Dermis blood vessel endothelial cell (primary cell): ENCODE measurements at regions not wholly inside any gene's neighbourhood (a gene's known extent, or its start where the extent isn't known, plus 50 kb on each side); places are given as distances from the start of the nearest gene placed in this dataset.

Source experiments
- DNase-seq: peaks from one replicate; pipeline ENCODE4 v3.0.0; 2010

- DNase-seq: peak; percentile 24
These were observed 54.6 kb downstream of the ARL4A start for GRCh38 chr7:12741951-12742575.

- DNase-seq: peak; percentile 42
These were observed 58.8 kb downstream of the ARL4A start for GRCh38 chr7:12746211-12746610.

GRCh38 chr7:12747687-12748306 lies 60.4 kb downstream of the ARL4A start:
- peak; percentile 23 for DNase-seq

GRCh38 chr7:12749069-12749468 lies 61.6 kb downstream of the ARL4A start:
- DNase-seq: no peak

GRCh38 chr7:12749746-12750145 lies 62.3 kb downstream of the ARL4A start:
- no peak for DNase-seq

- DNase-seq: no peak
These were observed 64.3 kb downstream of the ARL4A start for GRCh38 chr7:12751764-12752163.

- DNase-seq: no peak
These were observed 66.7 kb downstream of the ARL4A start for GRCh38 chr7:12754179-12754578.

- DNase-seq: no peak
These were observed 69.4 kb downstream of the ARL4A start for GRCh38 chr7:12756821-12757220.

GRCh38 chr7:12757443-12757842 lies 70.0 kb downstream of the ARL4A start:
- no peak for DNase-seq

GRCh38 chr7:12759151-12759550 lies 71.7 kb downstream of the ARL4A start:
- peak; percentile 88 for DNase-seq

- no peak for DNase-seq
These were observed 73.7 kb downstream of the ARL4A start for GRCh38 chr7:12761111-12761510.

- peak; percentile 88 for DNase-seq
These were observed 74.3 kb downstream of the ARL4A start for GRCh38 chr7:12761691-12762090.

GRCh38 chr7:12764458-12764891 lies 77.0 kb downstream of the ARL4A start:
- no peak for DNase-seq

- DNase-seq: no peak
These were observed 78.1 kb downstream of the ARL4A start for GRCh38 chr7:12765431-12766100.

- no peak for DNase-seq
These were observed 79.0 kb downstream of the ARL4A start for GRCh38 chr7:12766416-12766815.

- no peak for DNase-seq
These were observed 81.5 kb downstream of the ARL4A start for GRCh38 chr7:12768948-12769347.

- DNase-seq: no peak
These were observed 82.0 kb downstream of the ARL4A start for GRCh38 chr7:12769444-12769843.

GRCh38 chr7:12770227-12770975 lies 83.0 kb downstream of the ARL4A start:
- peak; percentile 48 for DNase-seq

- peak; percentile 92 for DNase-seq
These were observed 84.0 kb downstream of the ARL4A start for GRCh38 chr7:12771378-12771877.

- no peak for DNase-seq
These were observed 85.3 kb downstream of the ARL4A start for GRCh38 chr7:12772768-12773167.

- DNase-seq: no peak
These were observed 89.8 kb downstream of the ARL4A start for GRCh38 chr7:12777257-12777656.

- DNase-seq: no peak
These were observed 92.5 kb downstream of the ARL4A start for GRCh38 chr7:12779947-12780346.

- no peak for DNase-seq
These were observed 96.1 kb downstream of the ARL4A start for GRCh38 chr7:12783421-12784095.
